ENCODE measurements at regions not wholly inside any gene's neighbourhood (a gene's known extent, or its start where the extent isn't known, plus 50 kb on each side); places are given as distances from the start of the nearest gene placed in this dataset.

GRCh38 chr1:223456747-223457146 lies 63.5 kb downstream of the CCDC185 start:
- Histone ChIP-seq H3K9ac (ENCODE audit: low read depth, low read length, poor library complexity, severe bottlenecking) (no peak overlapping the region), H3K27me3 (ENCODE audit: insufficient read depth, low read length, poor library complexity, severe bottlenecking) (no peaks in the 10 kb centered on the region), H3K4me3 (ENCODE audit: low read length, poor library complexity, severe bottlenecking) (no peak overlapping the region), H3K4me1 (ENCODE audit: insufficient read depth, low read length, poor library complexity, severe bottlenecking) (no peaks in the 10 kb centered on the region), H3K9me2 (replicated peaks; ENCODE audit: low read depth, low read length) (no peaks in the 10 kb centered on the region), H3F3A (ENCODE audit: low read depth) (no peaks in the 10 kb centered on the region), H3K9me3 (ENCODE audit: insufficient read depth, low read depth, low read length) (no peaks in the 10 kb centered on the region), H4K20me1 (ENCODE audit: insufficient read depth, low read length, poor library complexity, severe bottlenecking) (no peaks in the 10 kb centered on the region), H2AFZ (ENCODE audit: low read length) (no peak overlapping the region), H3K79me2 (ENCODE audit: insufficient read depth, low read length) (no peaks in the 10 kb centered on the region), H3K4me2 (ENCODE audit: low read depth, low read length, poor library complexity, severe bottlenecking) (no peak overlapping the region), H3K36me3 (ENCODE audit: insufficient read depth, low read length) (no peaks in the 10 kb centered on the region)
- TF ChIP-seq CTCF (conservative IDR thresholded peaks at IDR 0.05; ENCODE audit: low read length) (no peak), EZH2phosphoT487 (IDR thresholded peaks at IDR 0.05; ENCODE audit: borderline replicate concordance) (no peak)

- H3K9me3 ChIP-seq (ENCODE audit: insufficient read depth, low read depth, low read length) = no peaks in the 10 kb centered on the region
- H3F3A ChIP-seq (ENCODE audit: low read depth) = no peaks in the 10 kb centered on the region
- H3K4me1 ChIP-seq (ENCODE audit: insufficient read depth, low read length, poor library complexity, severe bottlenecking) = no peaks in the 10 kb centered on the region
- H3K4me2 ChIP-seq (ENCODE audit: low read depth, low read length, poor library complexity, severe bottlenecking) = no peak overlapping the region
- H3K9ac ChIP-seq (ENCODE audit: low read depth, low read length, poor library complexity, severe bottlenecking) = no peak overlapping the region
- no peaks in the 10 kb centered on the region for H3K27me3 ChIP-seq (ENCODE audit: insufficient read depth, low read length, poor library complexity, severe bottlenecking)
- no peak overlapping the region for H2AFZ ChIP-seq (ENCODE audit: low read length)
- no peaks in the 10 kb centered on the region for H4K20me1 ChIP-seq (ENCODE audit: insufficient read depth, low read length, poor library complexity, severe bottlenecking)
- H3K4me3 ChIP-seq (ENCODE audit: low read length, poor library complexity, severe bottlenecking) = no peak overlapping the region
- H3K36me3 ChIP-seq (ENCODE audit: insufficient read depth, low read length) = no peaks in the 10 kb centered on the region
- TF ChIP-seq CTCF (conservative IDR thresholded peaks at IDR 0.05; ENCODE audit: low read length) = no peak
- no peak for TF ChIP-seq EZH2phosphoT487 (IDR thresholded peaks at IDR 0.05; ENCODE audit: borderline replicate concordance)
- no peaks in the 10 kb centered on the region for H3K9me2 ChIP-seq (replicated peaks; ENCODE audit: low read depth, low read length)
- H3K79me2 ChIP-seq (ENCODE audit: insufficient read depth, low read length) = no peaks in the 10 kb centered on the region
Measured at GRCh38 chr1:223460566-223461189, 67.5 kb downstream of the CCDC185 start.

GRCh38 chr1:223462047-223462630 lies 68.9 kb downstream of the CCDC185 start:
- H3K9ac ChIP-seq (ENCODE audit: low read depth, low read length, poor library complexity, severe bottlenecking) = no peak overlapping the region
- no peaks in the 10 kb centered on the region for H3K36me3 ChIP-seq (ENCODE audit: insufficient read depth, low read length)
- H3K79me2 ChIP-seq (ENCODE audit: insufficient read depth, low read length) = no peaks in the 10 kb centered on the region
- H2AFZ ChIP-seq (ENCODE audit: low read length) = no peak overlapping the region
- no peaks in the 10 kb centered on the region for H3F3A ChIP-seq (ENCODE audit: low read depth)
- no peaks in the 10 kb centered on the region for H3K9me3 ChIP-seq (ENCODE audit: insufficient read depth, low read depth, low read length)
- TF ChIP-seq CTCF (conservative IDR thresholded peaks at IDR 0.05; ENCODE audit: low read length) (no peak), EZH2phosphoT487 (IDR thresholded peaks at IDR 0.05; ENCODE audit: borderline replicate concordance) (no peak)
- H4K20me1 ChIP-seq (ENCODE audit: insufficient read depth, low read length, poor library complexity, severe bottlenecking) = no peaks in the 10 kb centered on the region
- no peaks in the 10 kb centered on the region for H3K4me1 ChIP-seq (ENCODE audit: insufficient read depth, low read length, poor library complexity, severe bottlenecking)
- H3K27me3 ChIP-seq (ENCODE audit: insufficient read depth, low read length, poor library complexity, severe bottlenecking) = no peaks in the 10 kb centered on the region
- H3K4me2 ChIP-seq (ENCODE audit: low read depth, low read length, poor library complexity, severe bottlenecking) = no peak overlapping the region
- H3K9me2 ChIP-seq (replicated peaks; ENCODE audit: low read depth, low read length) = no peaks in the 10 kb centered on the region
- H3K4me3 ChIP-seq (ENCODE audit: low read length, poor library complexity, severe bottlenecking) = no peak overlapping the region

All from Loucy (cell line).